ENCODE measurements at regions not wholly inside any gene's neighbourhood (a gene's known extent, or its start where the extent isn't known, plus 50 kb on each side); places are given as distances from the start of the nearest gene placed in this dataset.
"Not testable (repeated sequence)": the region's sequence is repeated elsewhere in the genome, so short reads cannot be mapped to it uniquely, and the experiment has no call there.

DNA sequence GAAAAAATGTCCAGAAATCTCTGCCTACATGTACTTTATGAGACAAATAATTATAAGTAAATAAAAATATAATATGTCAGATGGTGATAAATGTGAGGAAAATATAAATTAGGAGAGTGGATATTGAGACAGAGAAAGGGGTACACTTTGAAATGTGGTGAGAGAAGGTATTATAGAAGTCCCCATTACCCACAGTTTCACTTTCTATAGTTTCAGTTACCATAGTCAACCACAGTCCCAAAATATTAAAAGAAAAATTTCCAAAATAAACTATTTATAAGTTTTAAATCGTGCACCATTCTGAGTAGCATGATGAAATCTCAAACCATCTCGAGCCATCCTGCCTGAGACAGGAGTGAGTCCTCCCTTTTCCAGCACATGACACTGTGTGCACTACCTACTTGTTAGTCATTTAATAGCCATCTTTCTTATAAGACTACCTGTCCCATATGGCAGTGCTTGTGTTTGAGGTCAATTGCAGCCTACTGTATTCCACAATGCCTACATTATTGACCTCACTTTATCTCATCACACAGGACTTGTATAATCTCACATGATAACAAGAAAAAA lies 653.7 kb downstream of the DACH1 start:
- no peak for DNase-seq

DNA sequence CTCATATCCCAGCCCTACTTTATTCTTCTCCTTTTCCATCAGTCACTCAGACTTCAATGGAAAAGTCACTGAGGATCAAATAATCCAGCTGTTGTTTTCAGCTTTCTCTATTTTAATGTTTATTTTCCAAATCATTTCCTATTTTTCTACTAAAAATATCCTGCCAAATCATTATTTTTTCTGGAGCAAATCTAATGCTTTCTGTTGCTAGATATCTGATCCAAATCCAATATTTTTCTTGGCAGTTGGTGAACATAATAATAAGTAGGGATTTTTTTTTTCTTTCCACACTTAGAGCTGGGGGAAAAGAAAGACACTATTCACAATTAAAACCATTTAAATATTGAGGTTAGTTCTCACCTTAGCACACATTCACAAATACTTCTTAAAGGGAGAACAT lies 656.1 kb downstream of the DACH1 start:
- DNase-seq, result no peak

- DNase-seq, result no peak
Measured at GRCh38 chr13:71209217-71209616, 657.8 kb downstream of the DACH1 start.

DNA sequence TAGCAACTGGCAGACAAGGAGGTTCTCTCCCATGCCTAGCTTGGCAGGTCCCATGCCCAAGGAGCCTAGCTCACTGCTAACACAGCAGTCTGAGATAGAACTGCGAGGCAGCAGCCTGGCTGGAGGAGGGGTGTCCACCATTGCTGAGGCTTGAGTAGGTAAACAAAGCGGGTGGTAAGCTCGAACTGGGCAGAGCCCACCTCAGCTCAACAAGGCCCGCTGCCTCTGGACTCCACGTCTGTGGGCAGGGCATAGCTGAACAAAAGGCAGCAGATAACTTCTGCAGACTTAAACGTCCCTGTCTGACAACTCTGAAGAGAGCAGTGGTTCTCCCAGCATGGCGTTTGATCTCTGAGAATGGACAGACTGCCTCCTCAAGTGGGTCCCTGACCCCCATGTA lies 682.4 kb downstream of the DACH1 start:
- not testable (repeated sequence) for DNase-seq

GRCh38 chr13:71183352-71183751 lies 683.7 kb downstream of the DACH1 start:
- not testable (repeated sequence) for DNase-seq

GRCh38 chr13:71171740-71172139 lies 695.3 kb downstream of the DACH1 start:
- no peak for DNase-seq

- DNase-seq, result no peak
Measured at GRCh38 chr13:71169180-71169579, 697.8 kb downstream of the DACH1 start.

- no peak for DNase-seq
Measured at GRCh38 chr13:71156550-71156949, 710.5 kb downstream of the DACH1 start.

GRCh38 chr13:71149498-71150363 lies 717.3 kb downstream of the DACH1 start:
- no peak for DNase-seq

DNA sequence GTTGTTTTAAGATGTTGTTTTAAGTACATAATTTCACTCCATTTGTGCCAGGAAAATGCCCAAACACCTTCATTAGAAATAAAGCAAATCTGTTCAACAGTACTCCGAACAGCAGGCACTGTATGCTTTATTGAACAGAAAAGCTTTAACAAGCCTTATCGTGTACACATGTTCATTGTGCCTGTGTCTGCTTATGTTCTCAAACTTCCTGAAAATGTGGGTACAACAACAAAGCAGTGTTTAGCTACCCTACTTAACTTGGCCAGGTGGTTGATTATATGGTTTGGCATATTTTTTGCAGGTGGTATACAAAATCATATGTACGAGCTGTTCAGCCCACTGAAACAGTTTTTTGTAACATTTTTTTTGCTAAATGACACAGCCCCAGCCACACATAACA lies 718.0 kb downstream of the DACH1 start:
- no peak for DNase-seq

DNA sequence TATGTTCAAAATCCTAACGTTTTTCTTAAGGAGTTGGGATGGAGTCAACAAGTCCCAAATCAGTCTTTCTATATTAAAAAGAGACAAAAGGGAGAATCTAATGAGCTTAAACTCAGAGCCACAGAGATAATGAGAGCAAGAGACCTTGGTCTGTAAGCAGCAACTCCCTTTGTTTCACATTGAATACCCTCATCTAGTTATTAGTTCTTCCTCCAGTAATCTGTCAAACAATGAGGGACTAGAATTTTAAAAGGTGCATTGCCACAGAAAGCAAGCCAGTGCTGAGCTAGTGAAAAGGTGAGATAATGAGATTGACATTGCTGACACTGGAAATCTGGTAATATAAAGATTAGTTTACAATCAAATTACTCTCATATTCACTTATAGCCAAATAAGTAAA lies 718.6 kb downstream of the DACH1 start:
- no peak for DNase-seq

DNA sequence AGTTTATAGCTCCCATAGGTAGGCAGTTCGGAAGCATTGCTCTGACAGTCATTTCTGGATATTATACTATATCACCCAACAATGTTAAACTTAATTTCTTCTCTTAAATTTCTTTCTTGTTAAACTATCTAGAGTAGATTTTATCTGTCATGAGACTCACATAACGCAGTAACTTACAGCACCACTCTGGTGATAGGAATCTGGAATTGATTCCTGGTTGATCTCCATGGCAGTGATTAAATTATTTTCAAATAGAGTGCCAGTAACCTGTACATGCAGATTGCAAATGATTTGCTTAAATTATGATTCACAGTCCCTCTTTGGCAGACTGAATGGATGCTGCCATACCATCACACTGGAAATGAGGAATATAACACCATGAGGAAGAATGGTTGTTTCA lies 722.1 kb downstream of the DACH1 start:
- no peak for DNase-seq

DNA sequence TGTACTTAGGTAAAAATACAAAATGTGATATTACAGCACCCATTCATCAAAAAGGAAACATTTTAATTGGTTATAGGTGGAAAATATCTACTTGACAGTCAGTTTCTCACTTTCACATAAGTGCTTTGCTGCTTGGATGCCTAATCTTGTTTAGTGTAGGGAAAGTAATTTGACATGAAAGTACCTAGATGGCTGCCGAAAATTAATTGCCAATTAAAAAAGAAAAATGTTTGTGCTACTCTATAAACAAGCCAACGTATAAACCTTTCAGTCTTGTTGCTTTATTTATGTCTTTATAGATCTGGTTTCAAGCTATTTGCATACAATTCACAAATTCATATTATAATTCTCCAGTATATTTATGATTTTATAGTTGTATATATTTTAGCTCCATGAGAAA lies 729.9 kb downstream of the DACH1 start:
- no peak for DNase-seq

DNA sequence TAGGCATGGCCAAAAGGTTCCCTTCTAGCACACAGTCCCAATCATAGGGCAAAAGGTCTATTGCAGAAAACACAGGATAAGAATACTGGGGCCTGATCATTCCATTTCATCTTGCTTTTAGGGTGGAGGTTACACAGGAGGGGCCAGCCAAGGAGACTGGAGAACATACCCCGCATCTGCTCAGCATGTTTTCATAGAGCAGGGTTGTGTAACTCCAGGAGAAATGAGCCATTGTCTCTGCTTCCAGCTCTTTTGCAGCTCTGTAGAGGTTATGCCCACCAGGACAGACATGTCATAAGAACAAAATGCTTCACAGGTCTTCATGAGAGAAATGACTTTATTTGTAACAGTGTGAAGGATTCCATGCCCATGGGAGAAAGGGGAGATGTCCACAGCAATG lies 742.8 kb downstream of the DACH1 start:
- DNase-seq, result no peak

GRCh38 chr13:71118779-71119364 lies 748.1 kb downstream of the DACH1 start:
- no peak for DNase-seq

DNA sequence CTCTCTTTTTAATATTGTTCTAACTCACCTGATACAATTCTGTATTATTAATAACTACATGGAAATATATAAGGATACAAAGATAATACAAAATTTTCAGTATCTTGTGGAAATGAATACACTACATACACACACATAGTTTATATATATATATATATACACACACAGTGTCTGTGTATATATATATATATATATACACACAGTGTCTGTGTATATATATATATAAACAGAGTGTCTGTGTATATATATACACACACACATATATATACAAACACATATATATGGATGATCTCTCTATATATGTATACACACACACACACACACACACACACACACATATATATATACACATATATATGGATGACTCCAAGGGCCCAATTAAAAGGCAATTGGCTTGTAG lies 749.1 kb downstream of the DACH1 start:
- DNase-seq, result no peak

- no peak for DNase-seq
Measured at GRCh38 chr13:71115301-71115700, 751.7 kb downstream of the DACH1 start.

GRCh38 chr13:71096421-71096820 lies 770.6 kb downstream of the DACH1 start:
- no peak for DNase-seq

- DNase-seq, result no peak
Measured at GRCh38 chr13:71090990-71091389, 776.0 kb downstream of the DACH1 start.

DNA sequence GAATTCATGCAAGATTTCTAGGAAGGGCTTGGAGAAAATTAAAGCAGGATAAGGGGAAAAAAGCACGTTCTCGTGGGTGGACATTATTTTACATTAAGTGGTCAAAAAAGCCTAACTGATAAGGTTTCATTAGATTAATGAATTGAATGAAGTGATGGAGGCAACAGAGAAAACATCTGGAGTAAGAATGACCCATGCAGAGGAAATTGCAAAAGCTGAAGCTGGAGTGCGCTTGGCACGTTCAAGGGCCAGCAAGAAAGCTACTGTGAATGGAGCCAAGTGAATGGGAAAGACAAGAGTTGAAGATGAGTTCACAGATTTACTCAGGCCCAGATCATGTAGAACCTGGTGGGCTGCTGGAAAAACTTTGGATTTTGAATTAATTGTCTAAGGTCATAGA lies 777.9 kb downstream of the DACH1 start:
- no peak for DNase-seq

- no peak for DNase-seq
Measured at GRCh38 chr13:71087432-71087831, 779.6 kb downstream of the DACH1 start.

GRCh38 chr13:71087006-71087405 lies 780.0 kb downstream of the DACH1 start:
- no peak for DNase-seq

DNA sequence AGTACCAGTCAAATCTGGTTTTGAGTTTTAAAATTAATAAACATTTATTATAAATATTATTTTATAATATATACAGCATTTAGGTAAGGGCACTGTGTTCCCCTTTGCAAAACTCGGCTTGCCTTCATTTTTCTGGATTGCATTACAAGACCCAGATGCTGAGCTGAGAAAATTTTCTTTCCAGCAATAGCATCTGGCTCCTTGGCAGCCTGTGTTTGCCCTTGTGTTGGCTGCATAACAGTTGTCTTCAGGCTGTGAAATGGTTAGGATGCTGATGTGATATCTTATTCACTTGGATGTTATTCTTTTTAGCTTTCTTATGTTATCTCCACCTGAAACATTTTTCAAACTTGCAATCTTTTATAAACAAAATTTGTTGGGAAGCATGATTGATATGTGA lies 784.4 kb downstream of the DACH1 start:
- DNase-seq, result no peak

GRCh38 chr13:71079638-71080037 lies 787.4 kb downstream of the DACH1 start:
- no peak for DNase-seq
